G401 (cell line): ENCODE measurements at regions not wholly inside any gene's neighbourhood (a gene's known extent, or its start where the extent isn't known, plus 50 kb on each side); places are given as distances from the start of the nearest gene placed in this dataset.

Source experiments
- DNase-seq: peaks from one replicate; pipeline ENCODE4 v3.0.0-alpha.2; 2015; ENCODE audit warnings: low spot score
- in situ Hi-C: cut with HindIII; loops from 2 replicates; pipeline ENCODE4 v1.10.0; 2016; ENCODE audit warnings: low sequenced_read_pairs, mixed read lengths

- DNase-seq, result no peak
- in situ Hi-C loops, result no loop called here
Observed at GRCh38 chr4:180581061-180581460, 1662.1 kb upstream of the TENM3 start.

- DNase-seq, result no peak
- in situ Hi-C loops, result no loop called here
Observed at GRCh38 chr4:180587379-180587778, 1655.8 kb upstream of the TENM3 start.

GRCh38 chr4:180589575-180589974 is 1653.6 kb upstream of the TENM3 start:
- in situ Hi-C loops, result no loop called here
- DNase-seq, result no peak

GRCh38 chr4:180596888-180597483 is 1646.2 kb upstream of the TENM3 start:
- no peak for DNase-seq
- in situ Hi-C loops, result no loop called here

- in situ Hi-C loops, result no loop called here
- DNase-seq, result no peak
Observed at GRCh38 chr4:180598281-180598680, 1644.9 kb upstream of the TENM3 start.

GRCh38 chr4:180603791-180604190 is 1639.4 kb upstream of the TENM3 start:
- in situ Hi-C loops, result no loop called here
- no peak for DNase-seq

GRCh38 chr4:180610324-180610723 is 1632.9 kb upstream of the TENM3 start:
- in situ Hi-C loops, result no loop called here
- no peak for DNase-seq

- DNase-seq, result no peak
- in situ Hi-C loops, result no loop called here
Observed at GRCh38 chr4:180615746-180616145, 1627.5 kb upstream of the TENM3 start.

GRCh38 chr4:180617196-180617595 is 1626.0 kb upstream of the TENM3 start:
- no peak for DNase-seq
- in situ Hi-C loops, result no loop called here

- in situ Hi-C loops, result no loop called here
- DNase-seq, result no peak
Observed at GRCh38 chr4:180618396-180618795, 1624.8 kb upstream of the TENM3 start.

GRCh38 chr4:180619440-180619839 is 1623.8 kb upstream of the TENM3 start:
- no peak for DNase-seq
- in situ Hi-C loops, result no loop called here

GRCh38 chr4:180622254-180622653 is 1620.9 kb upstream of the TENM3 start:
- DNase-seq, result no peak
- in situ Hi-C loops, result no loop called here

GRCh38 chr4:180625653-180626052 is 1617.5 kb upstream of the TENM3 start:
- DNase-seq, result no peak
- in situ Hi-C loops, result no loop called here

- in situ Hi-C loops, result no loop called here
- DNase-seq, result no peak
Observed at GRCh38 chr4:180630012-180630665, 1613.1 kb upstream of the TENM3 start.

- in situ Hi-C loops, result no loop called here
- DNase-seq, result no peak
Observed at GRCh38 chr4:180634306-180634705, 1608.9 kb upstream of the TENM3 start.

GRCh38 chr4:180635281-180635680 is 1607.9 kb upstream of the TENM3 start:
- DNase-seq, result no peak
- in situ Hi-C loops, result no loop called here

- no peak for DNase-seq
- in situ Hi-C loops, result no loop called here
Observed at GRCh38 chr4:180636696-180637404, 1606.4 kb upstream of the TENM3 start.

GRCh38 chr4:180637616-180638015 is 1605.6 kb upstream of the TENM3 start:
- in situ Hi-C loops, result no loop called here
- no peak for DNase-seq

- in situ Hi-C loops, result no loop called here
- DNase-seq, result no peak
Observed at GRCh38 chr4:180640193-180640592, 1603.0 kb upstream of the TENM3 start.

- in situ Hi-C loops, result no loop called here
- DNase-seq, result no peak
Observed at GRCh38 chr4:180641495-180641894, 1601.7 kb upstream of the TENM3 start.

GRCh38 chr4:180642732-180643131 is 1600.5 kb upstream of the TENM3 start:
- in situ Hi-C loops, result no loop called here
- DNase-seq, result no peak
